NCI-H128 (cell line): ENCODE measurements at regions not wholly inside any gene's neighbourhood (a gene's known extent, or its start where the extent isn't known, plus 50 kb on each side); places are given as distances from the start of the nearest gene placed in this dataset.
A peak's percentile ranks its signal among the peaks of the same experiment; 100 is the strongest.

Source experiments
- DNase-seq: peaks from one replicate; lab custom pipeline; 2025; ENCODE audit not compliant: unreplicated experiment; lab: John Stamatoyannopoulos, UW

DNA sequence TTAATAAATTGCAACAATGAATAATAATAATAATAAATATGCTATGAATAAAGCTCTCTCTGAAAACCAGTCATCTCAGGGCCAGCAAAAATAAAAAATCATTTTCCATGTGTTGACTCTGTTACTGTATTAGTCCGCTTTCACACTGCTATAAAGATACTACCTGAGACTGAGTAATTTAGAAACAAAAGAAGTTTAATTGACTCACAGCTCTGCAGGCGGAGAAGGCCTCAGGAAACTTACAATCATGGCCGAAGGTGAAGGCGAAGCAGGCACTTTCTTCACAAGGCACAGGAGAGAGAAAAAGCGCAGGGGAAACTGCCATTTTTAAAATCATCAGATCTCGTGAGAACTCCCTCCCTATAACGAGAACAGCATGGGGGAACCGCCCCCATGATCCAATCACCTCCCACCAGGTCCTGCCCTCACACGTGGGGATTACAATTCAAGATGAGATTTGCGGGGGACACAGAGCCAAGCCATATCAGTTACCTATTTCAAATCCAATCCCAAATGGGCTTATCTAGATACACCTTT lies 224.1 kb downstream of the IGSF11 start:
- DNase-seq, result no peak

GRCh38 chr3:118811236-118811732 lies 223.4 kb downstream of the IGSF11 start:
- DNase-seq, result no peak

DNA sequence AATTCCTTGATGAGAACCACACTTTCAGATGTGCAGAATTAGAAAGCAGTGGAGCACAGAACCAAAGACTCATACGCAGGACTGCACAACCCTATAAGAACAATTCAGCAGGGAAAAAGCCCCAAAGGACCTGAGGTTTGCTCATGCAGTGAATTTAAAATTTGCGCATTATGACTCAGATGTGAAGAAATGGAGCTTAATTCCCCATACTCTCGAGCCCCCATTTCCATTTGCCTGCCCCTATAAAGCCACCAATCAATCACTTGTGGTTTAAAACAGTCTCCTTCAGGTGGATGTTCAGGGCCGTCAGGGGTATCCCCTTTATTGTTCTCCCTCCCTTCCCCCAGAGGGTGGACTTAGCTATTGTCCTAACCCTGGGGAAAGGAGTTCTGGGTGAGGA lies 221.2 kb downstream of the IGSF11 start:
- DNase-seq, result no peak

DNA sequence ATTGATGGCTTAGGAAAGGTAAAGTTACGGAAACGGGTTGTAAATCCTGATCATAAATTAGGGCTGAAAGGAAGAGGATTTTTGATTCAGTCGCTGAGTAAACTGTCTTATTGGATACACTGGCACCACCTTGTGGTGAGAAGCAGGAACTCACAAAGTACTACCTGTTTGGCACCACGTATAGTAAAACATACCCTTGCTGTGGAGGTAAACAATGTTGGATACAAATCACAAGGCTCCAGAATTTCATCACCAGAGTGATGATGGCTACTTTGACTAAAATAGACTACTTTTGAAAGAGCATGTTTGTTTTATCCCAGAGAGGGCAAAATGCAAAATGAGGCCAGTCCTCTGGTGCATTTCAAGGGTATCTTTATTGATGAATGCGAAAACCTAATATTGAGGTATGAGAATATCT lies 216.9 kb downstream of the IGSF11 start:
- DNase-seq, result peak; percentile 74

- no peak for DNase-seq
These were observed 216.3 kb downstream of the IGSF11 start for GRCh38 chr3:118818386-118818785.

DNA sequence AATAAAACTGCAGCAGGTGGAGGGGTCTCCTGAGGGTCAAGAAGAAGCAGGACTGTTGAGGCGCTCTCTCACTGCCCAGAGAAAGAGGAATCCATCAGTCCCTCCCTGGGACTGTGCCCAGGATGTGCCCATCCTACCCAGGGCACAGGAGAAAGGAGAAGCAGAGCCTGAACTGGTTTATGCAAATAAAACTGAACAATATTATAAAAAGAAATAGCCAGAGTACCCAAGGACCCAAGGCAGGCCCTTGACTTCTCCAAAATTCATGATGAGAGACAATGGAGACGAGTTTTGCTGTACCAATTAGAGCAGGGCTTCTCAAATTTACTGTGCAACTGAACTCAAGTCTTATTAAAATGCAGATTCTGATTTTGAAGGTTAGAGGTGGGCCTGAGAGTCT lies 211.0 kb downstream of the IGSF11 start:
- DNase-seq, result no peak

DNA sequence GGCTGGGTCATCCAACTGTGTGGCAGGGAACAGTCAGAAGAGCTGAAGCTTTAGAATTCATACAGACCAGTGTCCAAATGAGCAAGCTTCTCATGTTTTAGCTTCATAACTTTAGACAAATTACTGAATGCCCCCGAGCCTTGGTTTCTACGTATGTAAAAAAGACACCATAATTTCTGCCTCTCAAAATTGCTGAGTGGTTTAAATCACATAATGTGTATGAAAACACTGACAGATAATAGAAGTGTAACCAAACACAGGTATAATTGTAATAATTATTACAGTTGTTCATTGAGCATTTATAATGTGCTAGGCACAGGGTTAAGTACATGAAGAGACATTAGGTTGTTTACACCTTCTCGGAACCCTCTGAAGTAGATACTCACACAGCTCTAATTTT lies 207.2 kb downstream of the IGSF11 start:
- no peak for DNase-seq

DNA sequence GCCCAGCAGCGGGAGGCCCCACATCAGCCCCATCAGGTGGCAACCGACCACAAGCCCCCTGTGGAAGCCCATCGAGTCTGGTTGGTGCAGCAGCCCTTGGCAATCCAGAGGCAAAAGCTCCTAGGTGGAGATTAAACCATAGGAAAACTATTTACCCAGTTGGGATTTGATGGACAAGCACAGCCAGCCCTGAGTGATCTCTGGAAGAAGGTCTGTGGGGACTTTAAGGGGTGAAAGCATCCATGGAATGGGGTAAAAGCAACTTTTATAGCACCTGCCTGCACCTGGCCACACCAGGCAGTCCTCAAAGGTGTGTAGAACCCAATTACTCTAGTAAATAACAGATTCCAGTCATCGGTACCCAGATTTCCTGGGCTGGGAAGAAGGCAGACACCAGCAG lies 206.3 kb downstream of the IGSF11 start:
- DNase-seq, result no peak

DNA sequence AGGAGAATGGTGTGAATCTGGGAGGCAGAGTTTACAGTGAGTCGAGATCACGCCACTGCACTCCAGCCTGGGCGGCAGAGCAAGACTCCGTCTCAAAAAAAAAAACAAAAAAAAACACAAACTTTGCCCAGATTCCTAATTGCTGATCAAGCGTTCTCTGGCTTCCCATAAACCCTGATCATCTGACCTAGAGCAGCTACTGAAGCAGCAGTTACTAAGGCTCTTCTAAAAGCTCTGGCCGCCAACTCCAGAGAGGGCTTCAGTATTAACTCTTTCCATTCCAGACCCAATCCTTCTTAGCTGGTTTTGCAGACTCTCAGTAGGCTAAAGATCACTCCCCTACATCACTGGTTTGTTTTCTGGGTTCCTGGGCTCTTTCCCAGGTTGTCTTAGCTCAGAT lies 201.6 kb downstream of the IGSF11 start:
- DNase-seq, result no peak

DNA sequence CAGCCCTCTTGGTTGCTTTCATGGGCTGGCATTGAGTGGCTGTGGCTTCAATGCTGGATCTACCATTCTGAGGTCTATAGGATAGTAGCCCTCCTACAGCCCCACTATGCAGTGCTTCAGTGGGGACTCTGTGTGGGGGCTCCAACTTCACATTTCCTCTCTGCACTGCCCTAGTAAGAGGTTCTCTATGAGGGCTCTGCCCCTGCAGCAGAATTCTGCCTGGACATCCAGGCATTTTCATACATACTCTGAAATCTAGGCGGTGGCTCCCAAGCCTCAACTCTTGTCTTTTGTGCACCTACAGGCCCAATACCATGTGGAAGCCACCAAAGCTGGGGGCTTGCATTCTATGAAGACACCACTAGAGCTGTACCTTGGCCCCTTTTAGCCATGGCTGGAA lies 195.8 kb downstream of the IGSF11 start:
- no peak for DNase-seq

DNA sequence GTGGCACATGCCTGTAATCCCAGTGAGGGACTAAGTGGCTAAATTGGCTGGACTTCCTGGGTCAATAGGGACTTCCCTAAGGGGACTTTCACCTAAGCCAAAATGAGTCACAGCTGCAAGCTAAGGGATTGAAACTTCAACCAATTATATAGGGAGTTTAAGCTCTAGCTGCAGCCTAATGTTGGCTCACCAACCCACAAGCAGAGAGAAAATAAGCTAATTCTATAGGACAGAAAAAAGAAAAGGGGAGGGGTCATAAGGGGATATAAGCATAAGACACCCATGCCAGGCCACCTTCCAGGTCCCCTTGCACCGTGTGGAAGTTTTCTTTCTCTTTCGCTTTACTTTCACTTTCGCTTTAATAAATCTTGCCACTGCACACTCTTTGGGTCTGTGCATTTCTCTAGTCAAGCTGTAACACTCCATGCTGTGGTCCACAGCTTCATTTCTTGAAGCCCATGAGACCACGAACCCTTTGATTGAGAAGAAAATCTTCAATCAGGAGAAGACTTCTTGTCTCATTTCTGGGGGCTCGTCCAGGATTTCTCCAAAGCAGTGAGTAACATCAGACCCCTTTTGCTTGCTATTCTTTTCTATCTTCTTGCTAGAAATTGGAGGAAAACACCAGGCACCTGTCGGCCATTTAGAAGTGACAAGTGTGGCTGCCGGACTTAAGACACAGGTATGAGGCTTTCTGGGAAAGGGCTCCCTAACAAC lies 192.3 kb downstream of the IGSF11 start:
- no peak for DNase-seq

DNA sequence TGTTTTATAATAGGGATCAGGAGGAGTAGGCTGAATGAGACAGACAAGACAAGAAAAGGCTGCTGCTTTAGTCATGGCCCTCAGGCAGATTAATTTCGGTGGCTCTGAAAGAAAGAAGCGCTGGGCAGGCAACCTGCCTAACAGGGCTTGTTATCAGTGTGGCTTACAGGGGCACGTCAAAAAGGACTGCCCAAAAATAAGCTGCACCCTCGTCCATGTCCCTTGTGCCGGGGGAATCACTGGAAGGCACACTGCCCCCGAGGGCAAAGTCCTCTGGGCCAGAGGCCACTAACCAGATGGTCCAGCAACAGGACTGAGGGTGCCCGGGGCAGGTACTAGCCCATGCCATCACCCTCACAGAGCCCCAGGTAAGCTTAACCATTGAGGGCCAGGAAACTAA lies 188.5 kb downstream of the IGSF11 start:
- no peak for DNase-seq
